ENCODE measurements at regions not wholly inside any gene's neighbourhood (a gene's known extent, or its start where the extent isn't known, plus 50 kb on each side); places are given as distances from the start of the nearest gene placed in this dataset.

GRCh38 chr6:144349690-144350527 is 64.8 kb downstream of the UTRN start:
- H3K79me2 ChIP-seq (ENCODE audit: insufficient read depth, low read length), result peaks cover 6% of the 10 kb centered on the region; the same call in 1 of the 2 replicates
- H2AFZ ChIP-seq (ENCODE audit: low read length), result no peak overlapping the region
- no peak overlapping the region for H4K5ac ChIP-seq (ENCODE audit: insufficient read length, low read depth, low read length)
- peaks cover 3% of the 10 kb centered on the region in 2 experiments; a peak in 4 of 5 replicates for H3K9me3 Mint-ChIP-seq
- no peak overlapping the region for H3K14ac ChIP-seq (ENCODE audit: insufficient read depth, low read length)
- H2AK5ac ChIP-seq (ENCODE audit: insufficient read length, low read length), result no peak overlapping the region
- peak overlapping the region; percentile 19 to 93 (median 65); a peak in 4 of 7 replicates for H3K27ac Mint-ChIP-seq
- H3K79me1 ChIP-seq (ENCODE audit: insufficient read depth, low read depth, low read length, poor library complexity, severe bottlenecking), result peaks cover 7% of the 10 kb centered on the region
- peaks cover 2 to 4% (median 4%) of the 10 kb centered on the region in 3 experiments; a peak in 5 of 7 replicates for H3K36me3 Mint-ChIP-seq (ENCODE audit: insufficient read depth in 1 of 3, low read depth in 3 of 3)
- H2BK15ac ChIP-seq (ENCODE audit: low read depth, low read length), result no peak overlapping the region
- no peak overlapping the region for H4K91ac ChIP-seq (ENCODE audit: insufficient read length, low read depth, low read length)
- no peak overlapping the region for H3K4ac ChIP-seq (ENCODE audit: low read depth, low read length)
- H2BK12ac ChIP-seq (ENCODE audit: insufficient read length, low read depth, low read length), result no peak overlapping the region
- H2BK5ac ChIP-seq (ENCODE audit: insufficient read length, low read length), result no peak overlapping the region
- DNase-seq, result no peak
- H3K56ac ChIP-seq (ENCODE audit: insufficient read length, low read depth, low read length), result no peak overlapping the region
- H3K27me3 Mint-ChIP-seq (ENCODE audit: low read depth), result no peaks in the 10 kb centered on the region
- no peak overlapping the region for H3T11ph ChIP-seq (ENCODE audit: low read length)
- peaks cover 9% of the 10 kb centered on the region for H3K4me1 ChIP-seq (ENCODE audit: insufficient read depth, low read length)
- no CpG with 5 or more reads among the region's 8 CpGs for WGBS (ENCODE audit: extremely low coverage, insufficient read length, low lambda C conversion rate)
- no peaks in the 10 kb centered on the region for H3K23me2 ChIP-seq (ENCODE audit: insufficient read length, low read depth, low read length, poor library complexity, severe bottlenecking)
- H2BK20ac ChIP-seq (ENCODE audit: low read depth, low read length, poor library complexity, severe bottlenecking), result no peak overlapping the region
- peak overlapping the region; percentile 68 for H3K27ac ChIP-seq (ENCODE audit: insufficient read length, low read depth, low read length)
- H4K8ac ChIP-seq (replicated peaks; ENCODE audit: insufficient read length, low read depth, low read length), result no peak overlapping the region
- TF ChIP-seq CTCF (conservative IDR thresholded peaks at IDR 0.05), result no peak
- H3K4me1 Mint-ChIP-seq, result peaks cover 31 to 34% of the 10 kb centered on the region in 2 experiments
- no peaks in the 10 kb centered on the region for H3K27me3 ChIP-seq (ENCODE audit: insufficient read depth, low read length)
- no peaks in the 10 kb centered on the region for H3K9me3 ChIP-seq (ENCODE audit: control insufficient read depth, low read depth, low read length)
- H3K4me3 Mint-ChIP-seq, result no peak overlapping the region
- no peaks in the 10 kb centered on the region for H4K20me1 ChIP-seq (ENCODE audit: control insufficient read depth, insufficient read depth, insufficient read length)
- H3K9ac ChIP-seq (ENCODE audit: extremely low read depth, insufficient read length, low read length), result no peak overlapping the region
- no peak overlapping the region for H3K18ac ChIP-seq (ENCODE audit: insufficient read length, low read depth, low read length)
- H3K23ac ChIP-seq (ENCODE audit: insufficient read length, low read depth, low read length), result no peak overlapping the region
- no peak overlapping the region for H2BK120ac ChIP-seq (ENCODE audit: low read depth, low read length, poor library complexity, severe bottlenecking)
- peak overlapping the region; percentile 39 for H3K4me2 ChIP-seq (ENCODE audit: insufficient read depth, insufficient read length, low read length)

Measured in H9 (cell line).